DND-41 (cell line): ENCODE measurements at regions not wholly inside any gene's neighbourhood (a gene's known extent, or its start where the extent isn't known, plus 50 kb on each side); places are given as distances from the start of the nearest gene placed in this dataset.

Experiments
- ATAC-seq: fragments of 200-7000 bp; cut with Tn5 transposase; 3 replicates; pipeline ENCODE4 v1.9.1; 2021; ENCODE audit warnings: low read depth; ENCODE audit not compliant: insufficient read depth
- DNase-seq: peaks from one replicate; pipeline ENCODE4 v3.0.0-alpha.2; 2020
- H2AFZ ChIP-seq: 2 replicates; pipeline ENCODE4 v1.6.0; 2012; ENCODE audit warnings: low read depth, low read length
- H3K27ac ChIP-seq: 2 replicates; pipeline ENCODE4 v1.5.1; 2012; ENCODE audit warnings: low read length, inconsistent platforms
- H3K27me3 ChIP-seq: fragments of 200-600 bp; sonication (generic); 2 replicates; pipeline ENCODE4 v1.6.0; 2012; ENCODE audit warnings: low read length, mild to moderate bottlenecking, inconsistent platforms; ENCODE audit not compliant: insufficient read depth, poor library complexity
- H3K36me3 ChIP-seq: 2 replicates; pipeline ENCODE4 v1.5.1; 2012; ENCODE audit warnings: low read length, inconsistent platforms; ENCODE audit not compliant: insufficient read depth
- H3K4me1 ChIP-seq: 2 replicates; pipeline ENCODE4 v1.5.1; 2012; ENCODE audit warnings: mild to moderate bottlenecking, low read length; ENCODE audit not compliant: insufficient read depth
- H3K4me2 ChIP-seq: 2 replicates; pipeline ENCODE4 v1.6.0; 2012; ENCODE audit warnings: mild to moderate bottlenecking, moderate library complexity, low read length, inconsistent platforms; ENCODE audit not compliant: insufficient read depth
- H3K4me3 ChIP-seq, 2 experiments: fragments of 200-600 bp in 1 of 2; shearing (Covaris generic) in 1 of 2; 2 replicates each; pipeline ENCODE4 v1.5.1; 2012 to 2016; ENCODE audit warnings: inconsistent platforms in 2 of 2, low read length in 2 of 2, mild to moderate bottlenecking in 2 of 2, low read depth in 1 of 2, moderate library complexity in 1 of 2
- H3K79me2 ChIP-seq: 2 replicates; pipeline ENCODE4 v1.6.0; 2012; ENCODE audit warnings: low read length, inconsistent platforms; ENCODE audit not compliant: insufficient read depth
- H3K9ac ChIP-seq: 2 replicates; pipeline ENCODE4 v1.6.0; 2012; ENCODE audit warnings: low read depth, mild to moderate bottlenecking, inconsistent platforms, low read length, moderate library complexity
- H3K9me3 ChIP-seq: 2 replicates; pipeline ENCODE4 v1.5.1; 2012; ENCODE audit warnings: low read length, moderate library complexity, mild to moderate bottlenecking, inconsistent platforms; ENCODE audit not compliant: insufficient read depth, severe bottlenecking
- H4K20me1 ChIP-seq: 2 replicates; pipeline ENCODE4 v1.6.0; 2012; ENCODE audit warnings: low read length; ENCODE audit not compliant: insufficient read depth
- EZH2 ChIP-seq: IDR thresholded peaks from 3 replicates; pipeline ENCODE4 v1.6.1; 2012; ENCODE audit warnings: borderline replicate concordance, low read depth, mild to moderate bottlenecking, moderate library complexity, low read length, inconsistent platforms; ENCODE audit not compliant: severe bottlenecking
- TF ChIP-seq, protein P1 (sequence below): IDR thresholded peaks from 2 replicates; pipeline ENCODE4 v1.5.1; 2012; ENCODE audit warnings: borderline replicate concordance, low read length, moderate library complexity, mild to moderate bottlenecking; ENCODE audit not compliant: poor library complexity, severe bottlenecking; ENCODE audit errors: extremely low read depth

DNA sequence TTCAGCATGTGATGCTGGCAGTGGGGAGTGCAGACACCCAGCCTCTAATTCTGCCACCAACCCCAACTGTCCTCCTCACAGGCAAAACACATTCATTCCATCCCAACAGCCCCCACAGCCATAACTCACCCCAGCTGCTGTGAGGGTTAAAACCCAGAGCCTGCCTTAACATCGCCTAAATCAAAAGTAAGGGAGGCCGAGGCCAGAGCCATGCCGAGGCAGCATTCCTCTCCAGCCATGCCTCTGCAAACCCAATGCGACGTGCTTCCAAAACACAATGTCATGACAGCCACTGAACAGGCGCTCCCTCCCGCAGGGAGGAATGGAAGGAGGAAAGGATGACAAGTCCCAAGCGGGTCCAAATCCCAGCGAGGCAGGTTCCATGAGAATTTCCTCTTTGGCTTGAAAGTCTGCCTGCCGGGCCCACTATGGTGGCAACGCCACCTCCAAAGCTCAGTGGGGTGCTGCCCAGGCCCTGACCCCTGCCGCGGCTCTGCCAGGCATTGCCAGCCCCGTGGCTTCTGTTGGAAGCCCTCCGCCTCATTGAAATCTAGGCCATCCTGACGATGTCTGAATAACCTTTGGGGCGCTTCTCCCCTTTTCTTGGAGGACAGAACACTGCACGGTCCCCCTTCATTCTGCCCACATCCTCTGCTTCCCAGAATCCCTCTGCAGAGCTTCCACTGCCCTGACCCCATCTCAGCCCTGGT, 472.3 kb downstream of the BRD1 start:
- H3K79me2 ChIP-seq: no peaks in the 10 kb centered on the region
- no peaks in the 10 kb centered on the region for H3K4me1 ChIP-seq
- H3K36me3 ChIP-seq: no peaks in the 10 kb centered on the region
- H3K27ac ChIP-seq: no peak overlapping the region
- DNase-seq (no peak), ATAC-seq (no peak)
- peaks cover 12% of the 10 kb centered on the region for H3K27me3 ChIP-seq
- H3K9me3 ChIP-seq: no peaks in the 10 kb centered on the region
- no peak overlapping the region for H3K4me2 ChIP-seq
- peaks cover 3% of the 10 kb centered on the region; the same call in 1 of the 2 replicates for H4K20me1 ChIP-seq
- no peak overlapping the region for H3K9ac ChIP-seq
- H3K4me3 ChIP-seq: no peak overlapping the region
- no peak overlapping the region for H2AFZ ChIP-seq
- TF ChIP-seq EZH2: no peak
- TF ChIP-seq, protein P1, sequence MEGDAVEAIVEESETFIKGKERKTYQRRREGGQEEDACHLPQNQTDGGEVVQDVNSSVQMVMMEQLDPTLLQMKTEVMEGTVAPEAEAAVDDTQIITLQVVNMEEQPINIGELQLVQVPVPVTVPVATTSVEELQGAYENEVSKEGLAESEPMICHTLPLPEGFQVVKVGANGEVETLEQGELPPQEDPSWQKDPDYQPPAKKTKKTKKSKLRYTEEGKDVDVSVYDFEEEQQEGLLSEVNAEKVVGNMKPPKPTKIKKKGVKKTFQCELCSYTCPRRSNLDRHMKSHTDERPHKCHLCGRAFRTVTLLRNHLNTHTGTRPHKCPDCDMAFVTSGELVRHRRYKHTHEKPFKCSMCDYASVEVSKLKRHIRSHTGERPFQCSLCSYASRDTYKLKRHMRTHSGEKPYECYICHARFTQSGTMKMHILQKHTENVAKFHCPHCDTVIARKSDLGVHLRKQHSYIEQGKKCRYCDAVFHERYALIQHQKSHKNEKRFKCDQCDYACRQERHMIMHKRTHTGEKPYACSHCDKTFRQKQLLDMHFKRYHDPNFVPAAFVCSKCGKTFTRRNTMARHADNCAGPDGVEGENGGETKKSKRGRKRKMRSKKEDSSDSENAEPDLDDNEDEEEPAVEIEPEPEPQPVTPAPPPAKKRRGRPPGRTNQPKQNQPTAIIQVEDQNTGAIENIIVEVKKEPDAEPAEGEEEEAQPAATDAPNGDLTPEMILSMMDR: no peak

DNA sequence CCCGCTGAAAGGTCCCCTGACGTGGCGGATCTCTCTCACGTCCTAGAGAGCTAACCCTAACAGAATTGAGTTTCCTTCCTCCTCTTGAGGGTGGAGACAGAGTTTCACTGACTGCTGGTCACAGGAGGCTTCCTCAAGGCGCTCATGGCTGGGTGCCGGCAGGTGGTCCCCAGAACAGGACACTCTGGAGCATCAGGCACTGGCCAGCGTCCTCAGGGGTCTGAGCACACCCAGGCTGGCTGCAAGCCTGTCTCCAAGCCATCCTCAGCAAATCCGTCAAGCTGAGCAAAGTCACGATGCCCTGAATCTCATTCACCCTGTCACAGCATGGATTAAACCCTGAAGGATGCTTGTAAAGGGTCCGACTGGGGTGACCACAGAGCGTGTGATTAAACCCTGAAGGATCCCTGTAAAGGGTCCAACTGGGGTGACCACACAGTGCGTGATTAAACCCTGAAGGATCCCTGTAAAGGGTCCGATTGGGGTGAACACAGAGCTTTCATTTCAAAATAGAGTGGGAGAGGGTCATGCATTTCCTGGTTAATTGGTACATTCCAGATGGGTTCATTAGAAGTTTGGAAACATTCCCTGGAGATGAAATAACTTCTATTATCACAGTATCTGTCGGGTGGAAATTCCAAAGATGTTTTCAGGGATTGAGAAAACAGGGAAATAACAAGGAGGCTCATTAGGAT, 473.0 kb downstream of the BRD1 start:
- H3K9ac ChIP-seq: no peak overlapping the region
- H3K36me3 ChIP-seq: no peaks in the 10 kb centered on the region
- TF ChIP-seq EZH2: no peak
- TF ChIP-seq, protein P1: no peak
- H3K4me2 ChIP-seq: no peak overlapping the region
- peaks cover 12% of the 10 kb centered on the region for H3K27me3 ChIP-seq
- H3K9me3 ChIP-seq: no peaks in the 10 kb centered on the region
- no peak overlapping the region for H3K27ac ChIP-seq
- no peaks in the 10 kb centered on the region for H3K79me2 ChIP-seq
- no peak overlapping the region for H3K4me3 ChIP-seq
- no peaks in the 10 kb centered on the region for H3K4me1 ChIP-seq
- ATAC-seq: no peak
- peaks cover 3% of the 10 kb centered on the region; the same call in 1 of the 2 replicates for H4K20me1 ChIP-seq
- no peak overlapping the region for H2AFZ ChIP-seq
- no peak for DNase-seq

DNA sequence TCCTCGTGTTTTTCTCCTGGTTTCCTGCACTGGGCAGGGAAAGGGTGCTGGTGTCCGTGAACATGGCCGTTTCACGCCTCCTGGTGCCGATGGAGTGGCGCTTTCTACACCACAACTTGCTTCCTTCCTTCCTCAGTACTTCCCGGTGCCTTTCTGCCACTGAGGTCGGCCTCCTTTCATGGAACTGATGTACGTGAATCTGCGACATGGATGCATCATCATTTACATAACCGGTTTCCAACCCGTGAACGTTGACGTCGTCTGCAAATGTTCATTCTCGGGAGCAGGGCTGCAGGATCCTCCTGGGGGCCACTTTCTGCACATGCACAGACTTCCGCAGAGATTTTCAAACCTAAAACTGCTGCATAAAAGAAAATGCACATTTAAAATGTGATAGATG, 474.4 kb downstream of the BRD1 start:
- Histone ChIP-seq H3K36me3 (no peaks in the 10 kb centered on the region), H2AFZ (no peak overlapping the region), H3K27me3 (peaks cover 8% of the 10 kb centered on the region), H3K27ac (no peak overlapping the region), H4K20me1 (peaks cover 3% of the 10 kb centered on the region; the same call in 1 of the 2 replicates), H3K4me1 (no peaks in the 10 kb centered on the region), H3K9me3 (no peaks in the 10 kb centered on the region), H3K4me3 (no peak overlapping the region), H3K9ac (no peak overlapping the region), H3K4me2 (no peak overlapping the region), H3K79me2 (no peaks in the 10 kb centered on the region)
- TF ChIP-seq EZH2: no peak
- TF ChIP-seq, protein P1: no peak
- ATAC-seq: no peak
- DNase-seq: no peak
